ENCODE measurements at regions not wholly inside any gene's neighbourhood (a gene's known extent, or its start where the extent isn't known, plus 50 kb on each side); places are given as distances from the start of the nearest gene placed in this dataset.

- Histone ChIP-seq H4K20me1 (ENCODE audit: insufficient read depth) (no peaks in the 10 kb centered on the region), H3K79me2 (ENCODE audit: insufficient read depth, low read depth) (no peaks in the 10 kb centered on the region), H3K4me2 (no peak overlapping the region), H3K27me3 (ENCODE audit: insufficient read depth, low read depth) (no peaks in the 10 kb centered on the region), H3K27ac (no peak overlapping the region), H3K36me3 (ENCODE audit: insufficient read depth) (no peaks in the 10 kb centered on the region), H3K4me1 (ENCODE audit: low read depth, poor library complexity, severe bottlenecking) (no peaks in the 10 kb centered on the region), H3K9ac (no peak overlapping the region), H2AFZ (ENCODE audit: low read depth) (no peak overlapping the region), H3K4me3 (IDR thresholded peaks at IDR 0.05; ENCODE audit: insufficient read depth, low read depth, low read length) (no peak overlapping the region)
- TF ChIP-seq CTCF (conservative IDR thresholded peaks at IDR 0.05; ENCODE audit: low read depth, low read length): no peak
Observed at GRCh38 chr13:105907319-105908019, 628.0 kb downstream of the EFNB2 start.

GRCh38 chr13:105906746-105907145 lies 628.7 kb downstream of the EFNB2 start:
- H3K27me3 ChIP-seq (ENCODE audit: insufficient read depth, low read depth): no peaks in the 10 kb centered on the region
- H4K20me1 ChIP-seq (ENCODE audit: insufficient read depth): no peaks in the 10 kb centered on the region
- TF ChIP-seq CTCF (conservative IDR thresholded peaks at IDR 0.05; ENCODE audit: low read depth, low read length): no peak
- no peak overlapping the region for H3K4me3 ChIP-seq (IDR thresholded peaks at IDR 0.05; ENCODE audit: insufficient read depth, low read depth, low read length)
- no peaks in the 10 kb centered on the region for H3K4me1 ChIP-seq (ENCODE audit: low read depth, poor library complexity, severe bottlenecking)
- no peak overlapping the region for H2AFZ ChIP-seq (ENCODE audit: low read depth)
- H3K9ac ChIP-seq: no peak overlapping the region
- H3K36me3 ChIP-seq (ENCODE audit: insufficient read depth): no peaks in the 10 kb centered on the region
- H3K4me2 ChIP-seq: no peak overlapping the region
- no peak overlapping the region for H3K27ac ChIP-seq
- H3K79me2 ChIP-seq (ENCODE audit: insufficient read depth, low read depth): no peaks in the 10 kb centered on the region

GRCh38 chr13:105904034-105904742 lies 631.3 kb downstream of the EFNB2 start:
- no peak for TF ChIP-seq CTCF (conservative IDR thresholded peaks at IDR 0.05; ENCODE audit: low read depth, low read length)
- Histone ChIP-seq H3K4me1 (ENCODE audit: low read depth, poor library complexity, severe bottlenecking) (no peaks in the 10 kb centered on the region), H3K4me2 (no peak overlapping the region), H4K20me1 (ENCODE audit: insufficient read depth) (no peaks in the 10 kb centered on the region), H3K27me3 (ENCODE audit: insufficient read depth, low read depth) (no peaks in the 10 kb centered on the region), H3K36me3 (ENCODE audit: insufficient read depth) (no peaks in the 10 kb centered on the region), H2AFZ (ENCODE audit: low read depth) (no peak overlapping the region), H3K4me3 (IDR thresholded peaks at IDR 0.05; ENCODE audit: insufficient read depth, low read depth, low read length) (no peak overlapping the region), H3K79me2 (ENCODE audit: insufficient read depth, low read depth) (no peaks in the 10 kb centered on the region), H3K27ac (no peak overlapping the region), H3K9ac (no peak overlapping the region)

- no peak overlapping the region for H3K4me3 ChIP-seq (IDR thresholded peaks at IDR 0.05; ENCODE audit: insufficient read depth, low read depth, low read length)
- no peak overlapping the region for H2AFZ ChIP-seq (ENCODE audit: low read depth)
- H3K27ac ChIP-seq: no peak overlapping the region
- H3K36me3 ChIP-seq (ENCODE audit: insufficient read depth): no peaks in the 10 kb centered on the region
- no peak overlapping the region for H3K4me2 ChIP-seq
- TF ChIP-seq CTCF (conservative IDR thresholded peaks at IDR 0.05; ENCODE audit: low read depth, low read length): no peak
- H3K9ac ChIP-seq: no peak overlapping the region
- no peaks in the 10 kb centered on the region for H3K4me1 ChIP-seq (ENCODE audit: low read depth, poor library complexity, severe bottlenecking)
- H3K27me3 ChIP-seq (ENCODE audit: insufficient read depth, low read depth): no peaks in the 10 kb centered on the region
- no peaks in the 10 kb centered on the region for H3K79me2 ChIP-seq (ENCODE audit: insufficient read depth, low read depth)
- H4K20me1 ChIP-seq (ENCODE audit: insufficient read depth): no peaks in the 10 kb centered on the region
Observed at GRCh38 chr13:105902396-105902795, 633.1 kb downstream of the EFNB2 start.

Data from KMS-11 (cell line).